PFSK-1 (cell line): ENCODE measurements at regions not wholly inside any gene's neighbourhood (a gene's known extent, or its start where the extent isn't known, plus 50 kb on each side); places are given as distances from the start of the nearest gene placed in this dataset.

Experiments used
- FOXP2 ChIP-seq: optimal IDR thresholded peaks from 2 replicates; pipeline ENCODE3; 2011; ENCODE audit warnings: borderline replicate concordance, control low read depth, inconsistent platforms; ENCODE audit not compliant: insufficient read depth; ENCODE audit errors: extremely low read length, extremely low read depth
- POLR2AphosphoS5 ChIP-seq: IDR thresholded peaks from 2 replicates; pipeline ENCODE4 v1.6.1; 2012; ENCODE audit warnings: low read depth, mild to moderate bottlenecking, control low read depth, low read length, moderate library complexity
- REST ChIP-seq, 2 experiments: IDR thresholded peaks; 2 replicates each; pipeline versions ENCODE4 v1.6.1 to v1.8.0; 2011 to 2012; ENCODE audit warnings: low read depth in 2 of 2, low read length in 2 of 2, control low read depth in 1 of 2, inconsistent platforms in 1 of 2, mild to moderate bottlenecking in 1 of 2, moderate library complexity in 1 of 2; ENCODE audit not compliant: insufficient read depth in 1 of 2
- SIN3A ChIP-seq: IDR thresholded peaks from 2 replicates; pipeline ENCODE4 v1.6.1; 2012; ENCODE audit warnings: mild to moderate bottlenecking, low read length, moderate library complexity, borderline replicate concordance; ENCODE audit not compliant: insufficient read depth
- TAF1 ChIP-seq: IDR thresholded peaks from 2 replicates; pipeline ENCODE4 v1.6.1; 2012; ENCODE audit warnings: low read length, control low read depth, borderline replicate concordance; ENCODE audit not compliant: insufficient read depth

- no peak for TF ChIP-seq FOXP2
- TF ChIP-seq POLR2AphosphoS5: no peak
- TF ChIP-seq SIN3A: no peak
- TF ChIP-seq TAF1: no peak
- TF ChIP-seq REST (IDR thresholded peaks at IDR 0.05; ENCODE audit: insufficient read depth in 1 of 2, low read depth in 2 of 2, low read length in 2 of 2): no peak
These were observed 364.9 kb upstream of the CADM1 start for GRCh38 chr11:115869131-115869530.

GRCh38 chr11:115860246-115860645 lies 356.0 kb upstream of the CADM1 start:
- no peak for TF ChIP-seq TAF1
- no peak for TF ChIP-seq REST (IDR thresholded peaks at IDR 0.05; ENCODE audit: insufficient read depth in 1 of 2, low read depth in 2 of 2, low read length in 2 of 2)
- no peak for TF ChIP-seq FOXP2
- no peak for TF ChIP-seq SIN3A

- TF ChIP-seq POLR2AphosphoS5 (no peak), SIN3A (no peak), FOXP2 (no peak), TAF1 (no peak), REST (IDR thresholded peaks at IDR 0.05; ENCODE audit: insufficient read depth in 1 of 2, low read depth in 2 of 2, low read length in 2 of 2) (no peak)
These were observed 344.4 kb upstream of the CADM1 start for GRCh38 chr11:115848611-115849010.

GRCh38 chr11:115848080-115848479 lies 343.9 kb upstream of the CADM1 start:
- TF ChIP-seq TAF1 (no peak), SIN3A (no peak), FOXP2 (no peak), POLR2AphosphoS5 (no peak), REST (IDR thresholded peaks at IDR 0.05; ENCODE audit: insufficient read depth in 1 of 2, low read depth in 2 of 2, low read length in 2 of 2) (no peak)

GRCh38 chr11:115845872-115846271 lies 341.7 kb upstream of the CADM1 start:
- TF ChIP-seq SIN3A (no peak), REST (IDR thresholded peaks at IDR 0.05; ENCODE audit: insufficient read depth in 1 of 2, low read depth in 2 of 2, low read length in 2 of 2) (no peak), POLR2AphosphoS5 (no peak), FOXP2 (no peak), TAF1 (no peak)
